GM23338 (cell line): ENCODE measurements at regions not wholly inside any gene's neighbourhood (a gene's known extent, or its start where the extent isn't known, plus 50 kb on each side); places are given as distances from the start of the nearest gene placed in this dataset.

Experiments used
- ATAC-seq: fragments of 200-7000 bp; cut with Tn5 transposase; 3 replicates; pipeline ENCODE4 v1.9.1; 2020
- DNase-seq: peaks from one replicate; pipeline ENCODE4 v3.0.0-alpha.2; 2015; ENCODE audit warnings: low spot score
- H2AFZ ChIP-seq: fragments of 200-600 bp; sonication (generic); 2 replicates; pipeline ENCODE4 v1.8.0; 2016; ENCODE audit warnings: antibody characterized with exemption, mild to moderate bottlenecking, moderate library complexity
- H3F3A ChIP-seq: fragments of 200-600 bp; sonication (generic); replicated peaks from 2 replicates; pipeline ENCODE4 v1.8.0; 2017; ENCODE audit warnings: antibody characterized with exemption, mixed run types, low read depth
- H3K27ac ChIP-seq: fragments of 200-600 bp; sonication (generic); 2 replicates; pipeline ENCODE4 v1.6.1; 2016; ENCODE audit warnings: low read depth
- H3K27me3 ChIP-seq: fragments of 200-600 bp; sonication (generic); 2 replicates; pipeline ENCODE4 v1.8.0; 2016; ENCODE audit warnings: mild to moderate bottlenecking, mixed run types, moderate library complexity; ENCODE audit not compliant: insufficient read depth
- H3K36me3 ChIP-seq: fragments of 200-600 bp; sonication (generic); 2 replicates; pipeline ENCODE4 v1.8.0; 2016; ENCODE audit warnings: mild to moderate bottlenecking; ENCODE audit not compliant: insufficient read depth
- H3K4me1 ChIP-seq: fragments of 200-600 bp; sonication (generic); 2 replicates; pipeline ENCODE4 v1.8.0; 2016; ENCODE audit warnings: mild to moderate bottlenecking, moderate library complexity; ENCODE audit not compliant: insufficient read depth
- H3K4me2 ChIP-seq: fragments of 200-600 bp; sonication (generic); 2 replicates; pipeline ENCODE4 v1.7.1; 2017; ENCODE audit warnings: mixed run types
- H3K4me3 ChIP-seq: fragments of 200-600 bp; sonication (generic); 2 replicates; pipeline ENCODE4 v1.6.1; 2016; ENCODE audit warnings: mixed run types
- H3K79me2 ChIP-seq: fragments of 200-600 bp; sonication (generic); replicated peaks from 2 replicates; pipeline ENCODE4 v1.8.0; 2017; ENCODE audit warnings: mild to moderate bottlenecking; ENCODE audit not compliant: insufficient read depth
- H3K9me2 ChIP-seq: fragments of 200-600 bp; sonication (generic); 2 replicates; pipeline ENCODE4 v1.8.0; 2017; ENCODE audit not compliant: insufficient read depth
- H4K20me1 ChIP-seq: fragments of 200-600 bp; sonication (generic); replicated peaks from 2 replicates; pipeline ENCODE4 v1.8.0; 2017; ENCODE audit warnings: mild to moderate bottlenecking; ENCODE audit not compliant: insufficient read depth
- H3K27ac Mint-ChIP-seq: 2 replicates; pipeline ENCODE4 v1.8.0; 2020; ENCODE audit warnings: inconsistent platforms, mild to moderate bottlenecking, moderate library complexity, mixed read lengths
- H3K27me3 Mint-ChIP-seq: 3 replicates; pipeline ENCODE4 v1.8.0; 2022; ENCODE audit warnings: low read depth, mild to moderate bottlenecking, moderate library complexity, mixed read lengths, inconsistent platforms; ENCODE audit not compliant: insufficient read depth, poor library complexity
- H3K36me3 Mint-ChIP-seq: 3 replicates; pipeline ENCODE4 v1.8.0; 2021; ENCODE audit warnings: low read depth, mild to moderate bottlenecking, inconsistent platforms, moderate library complexity, mixed read lengths
- H3K4me1 Mint-ChIP-seq: 3 replicates; pipeline ENCODE4 v1.8.0; 2020; ENCODE audit warnings: mild to moderate bottlenecking, inconsistent platforms, mixed read lengths
- H3K4me3 Mint-ChIP-seq: 3 replicates; pipeline ENCODE4 v1.8.0; 2021; ENCODE audit warnings: moderate library complexity, mild to moderate bottlenecking, inconsistent platforms, mixed read lengths
- H3K9me3 Mint-ChIP-seq: 3 replicates; pipeline ENCODE4 v1.8.0; 2020; ENCODE audit warnings: moderate library complexity, mild to moderate bottlenecking, inconsistent platforms, mixed read lengths
- CREB1 ChIP-seq: fragments of 250-450 bp; sonication (Bioruptor Pico); IDR thresholded peaks from 2 replicates; pipeline ENCODE4 v1.5.0; 2020; ENCODE audit warnings: low read depth, mild to moderate bottlenecking, moderate library complexity
- EZH2 ChIP-seq: fragments of 200-600 bp; sonication (generic); IDR thresholded peaks from one replicate; pipeline ENCODE4 v1.8.0; 2017; ENCODE audit warnings: antibody characterized with exemption, mild to moderate bottlenecking, low read depth; ENCODE audit not compliant: unreplicated experiment
- EZH2phosphoT487 ChIP-seq: fragments of 200-600 bp; sonication (generic); IDR thresholded peaks from one replicate; pipeline ENCODE4 v1.8.1; 2018; ENCODE audit warnings: antibody characterized with exemption; ENCODE audit not compliant: unreplicated experiment
- JUNB ChIP-seq: IDR thresholded peaks from one replicate; pipeline ENCODE4 v1.6.1; 2016; ENCODE audit warnings: antibody characterized with exemption; ENCODE audit not compliant: unreplicated experiment
- POLR2AphosphoS5 ChIP-seq: IDR thresholded peaks from 2 replicates; pipeline ENCODE4 v1.6.1; 2016; ENCODE audit warnings: antibody characterized with exemption, low read depth
- ZNF114 ChIP-seq: fragments of 250-450 bp; sonication (Bioruptor Pico); IDR thresholded peaks from 2 replicates; pipeline ENCODE4 v1.5.0; 2020; ENCODE audit warnings: mild to moderate bottlenecking, moderate library complexity
- ZNF331 ChIP-seq: fragments of 250-450 bp; sonication (Bioruptor Pico); IDR thresholded peaks from 2 replicates; pipeline ENCODE4 v1.5.0; 2020; ENCODE audit warnings: low read depth, mild to moderate bottlenecking, moderate library complexity
- TF ChIP-seq, protein P1 (sequence below), 2 experiments: fragments of 200-600 bp in 1 of 2; sonication (generic) in 1 of 2; conservative IDR thresholded peaks; 2 replicates each; pipeline versions ENCODE4 v1.5.1 to v1.6.1; 2016 to 2017; ENCODE audit warnings: antibody characterized with exemption in 2 of 2, low read depth in 2 of 2, mild to moderate bottlenecking in 2 of 2, moderate library complexity in 1 of 2
- TF ChIP-seq, protein P2 (sequence below): fragments of 250-450 bp; sonication (Bioruptor Pico); IDR thresholded peaks from 2 replicates; pipeline ENCODE4 v1.5.0; 2020; ENCODE audit warnings: mild to moderate bottlenecking, moderate library complexity
- TF ChIP-seq, protein P3 (sequence below): IDR thresholded peaks from 2 replicates; pipeline ENCODE4 v1.6.1; 2016; ENCODE audit warnings: antibody characterized with exemption
- TF ChIP-seq, protein P4 (sequence below): IDR thresholded peaks from one replicate; pipeline ENCODE4 v1.6.1; 2018; ENCODE audit warnings: antibody characterized with exemption; ENCODE audit not compliant: unreplicated experiment

DNA sequence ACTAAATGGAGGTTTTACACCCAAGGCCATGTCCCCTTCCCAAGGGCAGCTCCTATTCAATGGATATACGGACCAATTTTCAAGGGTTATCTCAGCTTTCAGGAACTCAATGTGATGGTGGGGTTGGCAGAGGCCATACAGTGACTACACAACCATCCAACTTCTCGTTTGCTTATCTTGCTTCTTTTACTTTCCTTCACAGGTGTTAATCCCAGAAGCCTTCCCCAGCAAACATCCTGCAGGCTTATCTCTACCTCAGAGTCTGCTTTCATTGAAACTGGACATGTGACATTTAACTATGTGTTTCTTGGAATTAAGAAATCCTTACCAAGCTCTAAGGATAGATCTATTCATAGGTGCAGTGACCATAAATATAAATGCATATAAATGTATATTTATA lies 443.8 kb upstream of the CDH20 start (continued):
- TF ChIP-seq, protein P1, sequence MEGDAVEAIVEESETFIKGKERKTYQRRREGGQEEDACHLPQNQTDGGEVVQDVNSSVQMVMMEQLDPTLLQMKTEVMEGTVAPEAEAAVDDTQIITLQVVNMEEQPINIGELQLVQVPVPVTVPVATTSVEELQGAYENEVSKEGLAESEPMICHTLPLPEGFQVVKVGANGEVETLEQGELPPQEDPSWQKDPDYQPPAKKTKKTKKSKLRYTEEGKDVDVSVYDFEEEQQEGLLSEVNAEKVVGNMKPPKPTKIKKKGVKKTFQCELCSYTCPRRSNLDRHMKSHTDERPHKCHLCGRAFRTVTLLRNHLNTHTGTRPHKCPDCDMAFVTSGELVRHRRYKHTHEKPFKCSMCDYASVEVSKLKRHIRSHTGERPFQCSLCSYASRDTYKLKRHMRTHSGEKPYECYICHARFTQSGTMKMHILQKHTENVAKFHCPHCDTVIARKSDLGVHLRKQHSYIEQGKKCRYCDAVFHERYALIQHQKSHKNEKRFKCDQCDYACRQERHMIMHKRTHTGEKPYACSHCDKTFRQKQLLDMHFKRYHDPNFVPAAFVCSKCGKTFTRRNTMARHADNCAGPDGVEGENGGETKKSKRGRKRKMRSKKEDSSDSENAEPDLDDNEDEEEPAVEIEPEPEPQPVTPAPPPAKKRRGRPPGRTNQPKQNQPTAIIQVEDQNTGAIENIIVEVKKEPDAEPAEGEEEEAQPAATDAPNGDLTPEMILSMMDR (conservative IDR thresholded peaks at IDR 0.05; ENCODE audit: low read depth in 2 of 2) = no peak

DNA sequence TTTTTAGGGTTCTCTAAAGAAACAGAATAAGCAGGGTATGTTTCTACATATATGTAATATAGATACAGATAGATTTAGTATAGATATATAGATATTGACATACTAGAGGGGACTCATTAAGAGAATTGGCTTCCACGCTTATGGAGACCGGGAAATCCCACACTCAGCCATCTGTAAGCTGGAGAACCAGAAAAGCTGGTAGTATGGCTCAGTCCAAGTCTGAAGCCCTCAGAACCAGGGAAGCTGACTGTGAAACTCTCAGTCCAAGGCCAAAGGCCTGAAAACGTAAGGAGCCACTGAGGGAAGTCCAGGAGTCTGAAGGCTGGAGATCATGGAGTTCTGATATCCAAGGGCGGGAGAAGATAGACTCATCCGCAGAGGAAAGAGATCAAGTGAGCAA lies 441.3 kb upstream of the CDH20 start:
- H3K27ac ChIP-seq = no peak overlapping the region
- no peak overlapping the region for H2AFZ ChIP-seq
- ATAC-seq = no peak
- TF ChIP-seq POLR2AphosphoS5 = no peak
- TF ChIP-seq CREB1 (CRISPR knock-in tag) = no peak
- TF ChIP-seq, protein P2, sequence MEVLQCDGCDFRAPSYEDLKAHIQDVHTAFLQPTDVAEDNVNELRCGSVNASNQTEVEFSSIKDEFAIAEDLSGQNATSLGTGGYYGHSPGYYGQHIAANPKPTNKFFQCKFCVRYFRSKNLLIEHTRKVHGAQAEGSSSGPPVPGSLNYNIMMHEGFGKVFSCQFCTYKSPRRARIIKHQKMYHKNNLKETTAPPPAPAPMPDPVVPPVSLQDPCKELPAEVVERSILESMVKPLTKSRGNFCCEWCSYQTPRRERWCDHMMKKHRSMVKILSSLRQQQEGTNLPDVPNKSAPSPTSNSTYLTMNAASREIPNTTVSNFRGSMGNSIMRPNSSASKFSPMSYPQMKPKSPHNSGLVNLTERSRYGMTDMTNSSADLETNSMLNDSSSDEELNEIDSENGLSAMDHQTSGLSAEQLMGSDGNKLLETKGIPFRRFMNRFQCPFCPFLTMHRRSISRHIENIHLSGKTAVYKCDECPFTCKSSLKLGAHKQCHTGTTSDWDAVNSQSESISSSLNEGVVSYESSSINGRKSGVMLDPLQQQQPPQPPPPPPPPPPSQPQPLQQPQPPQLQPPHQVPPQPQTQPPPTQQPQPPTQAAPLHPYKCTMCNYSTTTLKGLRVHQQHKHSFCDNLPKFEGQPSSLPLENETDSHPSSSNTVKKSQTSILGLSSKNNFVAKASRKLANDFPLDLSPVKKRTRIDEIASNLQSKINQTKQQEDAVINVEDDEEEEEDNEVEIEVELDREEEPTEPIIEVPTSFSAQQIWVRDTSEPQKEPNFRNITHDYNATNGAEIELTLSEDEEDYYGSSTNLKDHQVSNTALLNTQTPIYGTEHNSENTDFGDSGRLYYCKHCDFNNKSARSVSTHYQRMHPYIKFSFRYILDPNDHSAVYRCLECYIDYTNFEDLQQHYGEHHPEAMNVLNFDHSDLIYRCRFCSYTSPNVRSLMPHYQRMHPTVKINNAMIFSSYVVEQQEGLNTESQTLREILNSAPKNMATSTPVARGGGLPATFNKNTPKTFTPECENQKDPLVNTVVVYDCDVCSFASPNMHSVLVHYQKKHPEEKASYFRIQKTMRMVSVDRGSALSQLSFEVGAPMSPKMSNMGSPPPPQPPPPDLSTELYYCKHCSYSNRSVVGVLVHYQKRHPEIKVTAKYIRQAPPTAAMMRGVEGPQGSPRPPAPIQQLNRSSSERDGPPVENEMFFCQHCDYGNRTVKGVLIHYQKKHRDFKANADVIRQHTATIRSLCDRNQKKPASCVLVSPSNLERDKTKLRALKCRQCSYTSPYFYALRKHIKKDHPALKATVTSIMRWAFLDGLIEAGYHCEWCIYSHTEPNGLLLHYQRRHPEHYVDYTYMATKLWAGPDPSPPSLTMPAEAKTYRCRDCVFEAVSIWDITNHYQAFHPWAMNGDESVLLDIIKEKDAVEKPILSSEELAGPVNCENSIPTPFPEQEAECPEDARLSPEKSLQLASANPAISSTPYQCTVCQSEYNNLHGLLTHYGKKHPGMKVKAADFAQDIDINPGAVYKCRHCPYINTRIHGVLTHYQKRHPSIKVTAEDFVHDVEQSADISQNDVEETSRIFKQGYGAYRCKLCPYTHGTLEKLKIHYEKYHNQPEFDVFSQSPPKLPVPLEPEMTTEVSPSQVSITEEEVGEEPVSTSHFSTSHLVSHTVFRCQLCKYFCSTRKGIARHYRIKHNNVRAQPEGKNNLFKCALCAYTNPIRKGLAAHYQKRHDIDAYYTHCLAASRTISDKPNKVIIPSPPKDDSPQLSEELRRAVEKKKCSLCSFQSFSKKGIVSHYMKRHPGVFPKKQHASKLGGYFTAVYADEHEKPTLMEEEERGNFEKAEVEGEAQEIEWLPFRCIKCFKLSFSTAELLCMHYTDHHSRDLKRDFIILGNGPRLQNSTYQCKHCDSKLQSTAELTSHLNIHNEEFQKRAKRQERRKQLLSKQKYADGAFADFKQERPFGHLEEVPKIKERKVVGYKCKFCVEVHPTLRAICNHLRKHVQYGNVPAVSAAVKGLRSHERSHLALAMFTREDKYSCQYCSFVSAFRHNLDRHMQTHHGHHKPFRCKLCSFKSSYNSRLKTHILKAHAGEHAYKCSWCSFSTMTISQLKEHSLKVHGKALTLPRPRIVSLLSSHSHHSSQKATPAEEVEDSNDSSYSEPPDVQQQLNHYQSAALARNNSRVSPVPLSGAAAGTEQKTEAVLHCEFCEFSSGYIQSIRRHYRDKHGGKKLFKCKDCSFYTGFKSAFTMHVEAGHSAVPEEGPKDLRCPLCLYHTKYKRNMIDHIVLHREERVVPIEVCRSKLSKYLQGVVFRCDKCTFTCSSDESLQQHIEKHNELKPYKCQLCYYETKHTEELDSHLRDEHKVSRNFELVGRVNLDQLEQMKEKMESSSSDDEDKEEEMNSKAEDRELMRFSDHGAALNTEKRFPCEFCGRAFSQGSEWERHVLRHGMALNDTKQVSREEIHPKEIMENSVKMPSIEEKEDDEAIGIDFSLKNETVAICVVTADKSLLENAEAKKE (CRISPR knock-in tag) = no peak
- TF ChIP-seq EZH2phosphoT487 = no peak
- TF ChIP-seq, protein P3, sequence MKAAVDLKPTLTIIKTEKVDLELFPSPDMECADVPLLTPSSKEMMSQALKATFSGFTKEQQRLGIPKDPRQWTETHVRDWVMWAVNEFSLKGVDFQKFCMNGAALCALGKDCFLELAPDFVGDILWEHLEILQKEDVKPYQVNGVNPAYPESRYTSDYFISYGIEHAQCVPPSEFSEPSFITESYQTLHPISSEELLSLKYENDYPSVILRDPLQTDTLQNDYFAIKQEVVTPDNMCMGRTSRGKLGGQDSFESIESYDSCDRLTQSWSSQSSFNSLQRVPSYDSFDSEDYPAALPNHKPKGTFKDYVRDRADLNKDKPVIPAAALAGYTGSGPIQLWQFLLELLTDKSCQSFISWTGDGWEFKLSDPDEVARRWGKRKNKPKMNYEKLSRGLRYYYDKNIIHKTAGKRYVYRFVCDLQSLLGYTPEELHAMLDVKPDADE = no peak
- no peak for TF ChIP-seq ZNF331 (CRISPR knock-in tag)
- TF ChIP-seq, protein P1 (conservative IDR thresholded peaks at IDR 0.05; ENCODE audit: low read depth in 2 of 2) = no peak
- no peak for TF ChIP-seq JUNB
- TF ChIP-seq EZH2 = no peak
- TF ChIP-seq, protein P4, sequence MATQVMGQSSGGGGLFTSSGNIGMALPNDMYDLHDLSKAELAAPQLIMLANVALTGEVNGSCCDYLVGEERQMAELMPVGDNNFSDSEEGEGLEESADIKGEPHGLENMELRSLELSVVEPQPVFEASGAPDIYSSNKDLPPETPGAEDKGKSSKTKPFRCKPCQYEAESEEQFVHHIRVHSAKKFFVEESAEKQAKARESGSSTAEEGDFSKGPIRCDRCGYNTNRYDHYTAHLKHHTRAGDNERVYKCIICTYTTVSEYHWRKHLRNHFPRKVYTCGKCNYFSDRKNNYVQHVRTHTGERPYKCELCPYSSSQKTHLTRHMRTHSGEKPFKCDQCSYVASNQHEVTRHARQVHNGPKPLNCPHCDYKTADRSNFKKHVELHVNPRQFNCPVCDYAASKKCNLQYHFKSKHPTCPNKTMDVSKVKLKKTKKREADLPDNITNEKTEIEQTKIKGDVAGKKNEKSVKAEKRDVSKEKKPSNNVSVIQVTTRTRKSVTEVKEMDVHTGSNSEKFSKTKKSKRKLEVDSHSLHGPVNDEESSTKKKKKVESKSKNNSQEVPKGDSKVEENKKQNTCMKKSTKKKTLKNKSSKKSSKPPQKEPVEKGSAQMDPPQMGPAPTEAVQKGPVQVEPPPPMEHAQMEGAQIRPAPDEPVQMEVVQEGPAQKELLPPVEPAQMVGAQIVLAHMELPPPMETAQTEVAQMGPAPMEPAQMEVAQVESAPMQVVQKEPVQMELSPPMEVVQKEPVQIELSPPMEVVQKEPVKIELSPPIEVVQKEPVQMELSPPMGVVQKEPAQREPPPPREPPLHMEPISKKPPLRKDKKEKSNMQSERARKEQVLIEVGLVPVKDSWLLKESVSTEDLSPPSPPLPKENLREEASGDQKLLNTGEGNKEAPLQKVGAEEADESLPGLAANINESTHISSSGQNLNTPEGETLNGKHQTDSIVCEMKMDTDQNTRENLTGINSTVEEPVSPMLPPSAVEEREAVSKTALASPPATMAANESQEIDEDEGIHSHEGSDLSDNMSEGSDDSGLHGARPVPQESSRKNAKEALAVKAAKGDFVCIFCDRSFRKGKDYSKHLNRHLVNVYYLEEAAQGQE = no peak
- TF ChIP-seq ZNF114 (CRISPR knock-in tag) = no peak

More for the DNA sequence above, 441.3 kb upstream of the CDH20 start:
- H4K20me1 ChIP-seq = no peaks in the 10 kb centered on the region
- no peaks in the 10 kb centered on the region for H3K36me3 Mint-ChIP-seq
- H3K27me3 Mint-ChIP-seq = no peaks in the 10 kb centered on the region
- no peak overlapping the region for H3K4me2 ChIP-seq
- H3K27me3 ChIP-seq = no peaks in the 10 kb centered on the region
- no peak for DNase-seq
- H3K4me1 Mint-ChIP-seq = no peaks in the 10 kb centered on the region
- no peaks in the 10 kb centered on the region for H3F3A ChIP-seq
- no peaks in the 10 kb centered on the region for H3K4me1 ChIP-seq
- H3K9me2 ChIP-seq = 0 out of 2 replicates have a peak, but pooled peaks cover 7% of the 10 kb centered on the region
- no peaks in the 10 kb centered on the region for H3K9me3 Mint-ChIP-seq
- no peaks in the 10 kb centered on the region for H3K79me2 ChIP-seq
- no peak overlapping the region for H3K4me3 ChIP-seq
- no peaks in the 10 kb centered on the region for H3K36me3 ChIP-seq
- H3K27ac Mint-ChIP-seq = no peak overlapping the region
- no peak overlapping the region for H3K4me3 Mint-ChIP-seq
